WTC11 (cell line): ENCODE measurements at regions not wholly inside any gene's neighbourhood (a gene's known extent, or its start where the extent isn't known, plus 50 kb on each side); places are given as distances from the start of the nearest gene placed in this dataset.

ENCODE experiments used
- ATAC-seq: fragments of 200-7000 bp; cut with Tn5 transposase; 2 replicates; pipeline ENCODE4 v1.10.0; 2021; ENCODE audit warnings: mild to moderate bottlenecking, moderate library complexity
- CTCF ChIA-PET: fragments of 300-600 bp; sonication (Branson Sonifier 250); formaldehyde crosslinking; loops from one replicate; lab custom pipeline; 2021; ENCODE audit warnings: antibody characterized with exemption; lab: Charles Lee
- POLR2A ChIA-PET: fragments of 350-600 bp; sonication (Branson Sonifier 250); formaldehyde crosslinking; loops from one replicate; lab custom pipeline; 2021; ENCODE audit warnings: antibody characterized with exemption; lab: Charles Lee
- DNase-seq: peaks from one replicate; pipeline ENCODE4 v3.0.0; 2021; ENCODE audit warnings: low spot score
- H3K27ac Mint-ChIP-seq: 2 replicates; pipeline ENCODE4 v1.8.0; 2021; ENCODE audit warnings: mixed read lengths
- H3K27me3 Mint-ChIP-seq: 2 replicates; pipeline ENCODE4 v1.8.0; 2021; ENCODE audit warnings: low read depth, mild to moderate bottlenecking, moderate library complexity, mixed read lengths
- H3K36me3 Mint-ChIP-seq: 2 replicates; pipeline ENCODE4 v1.8.0; 2021; ENCODE audit warnings: mixed read lengths
- H3K4me1 Mint-ChIP-seq: 2 replicates; pipeline ENCODE4 v1.8.0; 2022; ENCODE audit warnings: mixed read lengths
- H3K4me3 Mint-ChIP-seq: 2 replicates; pipeline ENCODE4 v1.8.0; 2021; ENCODE audit warnings: mild to moderate bottlenecking, moderate library complexity, mixed read lengths
- H3K9me3 Mint-ChIP-seq: 2 replicates; pipeline ENCODE4 v1.8.0; 2021; ENCODE audit warnings: mixed read lengths
- ATF1 ChIP-seq: sonication (generic); formaldehyde crosslinking; IDR thresholded peaks from 2 replicates; pipeline ENCODE4 v1.8.1; 2023; ENCODE audit warnings: mild to moderate bottlenecking, moderate library complexity, missing genetic modification reagents
- E2F1 ChIP-seq: sonication (generic); formaldehyde crosslinking; IDR thresholded peaks from 2 replicates; pipeline ENCODE4 v1.8.0; 2022; ENCODE audit warnings: mild to moderate bottlenecking, missing genetic modification reagents
- E2F5 ChIP-seq: sonication (generic); formaldehyde crosslinking; IDR thresholded peaks from 2 replicates; pipeline ENCODE4 v1.8.1; 2022; ENCODE audit warnings: mild to moderate bottlenecking, moderate library complexity, missing genetic modification reagents
- ESRRA ChIP-seq: sonication (generic); formaldehyde crosslinking; IDR thresholded peaks from 2 replicates; pipeline ENCODE4 v1.8.1; 2022; ENCODE audit warnings: mild to moderate bottlenecking, missing genetic modification reagents, borderline replicate concordance
- HMGA2 ChIP-seq: fragments of 250-450 bp; sonication (Bioruptor Pico); IDR thresholded peaks from 2 replicates; pipeline ENCODE4 v1.4.0; 2021; ENCODE audit warnings: mild to moderate bottlenecking, moderate library complexity
- JUN ChIP-seq: sonication (generic); formaldehyde crosslinking; IDR thresholded peaks from 2 replicates; pipeline ENCODE4 v1.8.0; 2023; ENCODE audit warnings: mild to moderate bottlenecking, missing genetic modification reagents
- NFATC4 ChIP-seq: fragments of 250-450 bp; sonication (Bioruptor Pico); IDR thresholded peaks from 2 replicates; pipeline ENCODE4 v1.9.0; 2021; ENCODE audit warnings: mild to moderate bottlenecking
- PRDM15 ChIP-seq: sonication (generic); formaldehyde crosslinking; IDR thresholded peaks from 2 replicates; pipeline ENCODE4 v1.8.0; 2022; ENCODE audit warnings: missing genetic modification reagents
- RELA ChIP-seq: sonication (generic); formaldehyde crosslinking; IDR thresholded peaks from 2 replicates; pipeline ENCODE4 v1.8.1; 2022; ENCODE audit warnings: missing genetic modification reagents, mild to moderate bottlenecking, borderline replicate concordance
- STAT6 ChIP-seq: sonication (generic); formaldehyde crosslinking; conservative IDR thresholded peaks from 2 replicates; pipeline ENCODE4 v1.8.1; 2023; ENCODE audit warnings: mild to moderate bottlenecking, low read depth, missing genetic modification reagents, moderate library complexity
- USF1 ChIP-seq: sonication (generic); formaldehyde crosslinking; IDR thresholded peaks from 2 replicates; pipeline ENCODE4 v1.8.0; 2022; ENCODE audit warnings: mild to moderate bottlenecking, missing genetic modification reagents
- USF2 ChIP-seq: sonication (generic); formaldehyde crosslinking; IDR thresholded peaks from 2 replicates; pipeline ENCODE4 v1.8.1; 2023; ENCODE audit warnings: mild to moderate bottlenecking, missing genetic modification reagents, moderate library complexity
- ZNF121 ChIP-seq: sonication (generic); formaldehyde crosslinking; IDR thresholded peaks from 2 replicates; pipeline ENCODE4 v1.8.0; 2023; ENCODE audit warnings: missing genetic modification reagents

GRCh38 chr14:101481557-101481956 is 79.7 kb upstream of the DIO3 start (continued):
- TF ChIP-seq ESRRA (CRISPR knock-in tag) (no peak), ATF1 (no peak), STAT6 (no peak), USF1 (no peak), USF2 (no peak), JUN (CRISPR knock-in tag) (no peak), E2F5 (CRISPR knock-in tag) (no peak)

- H3K9me3 Mint-ChIP-seq = peaks cover 49% of the 10 kb centered on the region
- TF ChIP-seq HMGA2 (CRISPR knock-in tag) (no peak), RELA (no peak), ZNF121 (CRISPR knock-in tag) (no peak)
- DNase-seq (no peak), ATAC-seq (no peak)
- peaks cover 7% of the 10 kb centered on the region for H3K4me1 Mint-ChIP-seq
- ChIA-PET POLR2A (no interaction called here), CTCF (no interaction called here)
- H3K36me3 Mint-ChIP-seq = peaks cover 16% of the 10 kb centered on the region
- H3K4me3 Mint-ChIP-seq = no peak overlapping the region
- no peak overlapping the region for H3K27ac Mint-ChIP-seq
- peaks cover 11% of the 10 kb centered on the region; the same call in 1 of the 2 replicates for H3K27me3 Mint-ChIP-seq
These were observed 79.2 kb upstream of the DIO3 start for GRCh38 chr14:101482066-101482465.

- peaks cover 60% of the 10 kb centered on the region for H3K9me3 Mint-ChIP-seq
- DNase-seq (no peak), ATAC-seq (no peak)
- H3K36me3 Mint-ChIP-seq = peaks cover 19% of the 10 kb centered on the region
- H3K4me3 Mint-ChIP-seq = no peak overlapping the region
- H3K27ac Mint-ChIP-seq = no peak overlapping the region
- no peak for TF ChIP-seq E2F1 (CRISPR knock-in tag)
- TF ChIP-seq NFATC4 = no peak
- no peak for TF ChIP-seq PRDM15 (CRISPR knock-in tag)
- no peaks in the 10 kb centered on the region for H3K4me1 Mint-ChIP-seq
- peaks cover 11% of the 10 kb centered on the region; the same call in 1 of the 2 replicates for H3K27me3 Mint-ChIP-seq
- ChIA-PET POLR2A (no interaction called here), CTCF (no interaction called here)
These were observed 77.5 kb upstream of the DIO3 start for GRCh38 chr14:101483829-101484228.
